Prostate gland (tissue), 2 donors: ENCODE measurements at regions not wholly inside any gene's neighbourhood (a gene's known extent, or its start where the extent isn't known, plus 50 kb on each side); places are given as distances from the start of the nearest gene placed in this dataset.

ENCODE experiments used
- DNase-seq: peaks from one replicate; pipeline ENCODE4 v3.0.0-alpha.2; 2019; ENCODE audit warnings: low spot score
- H3K27ac ChIP-seq, 2 donors: fragments of 200-600 bp; sonication (generic); 2 replicates each; pipeline ENCODE4 v1.5.1; 2017 to 2019
- H3K27me3 ChIP-seq: fragments of 200-600 bp; sonication (generic); replicated peaks from 2 replicates; pipeline ENCODE4 v1.5.1; 2019; ENCODE audit not compliant: insufficient read depth
- H3K36me3 ChIP-seq, 2 donors: fragments of 200-600 bp; sonication (generic); 1 replicate in 1 of 2; 2 replicates in 1 of 2; pipeline versions ENCODE4 v1.5.1 to v1.8.1; 2017 to 2019
- H3K4me1 ChIP-seq: fragments of 200-600 bp; sonication (generic); replicated peaks from 2 replicates; pipeline ENCODE4 v1.5.1; 2019
- H3K4me3 ChIP-seq, 2 donors: fragments of 200-600 bp; sonication (generic); 2 replicates each; pipeline ENCODE4 v1.5.1; 2017 to 2019
- H3K9me3 ChIP-seq: fragments of 200-600 bp; sonication (generic); 2 replicates; pipeline ENCODE4 v1.5.1; 2017
- CTCF ChIP-seq, 4 experiments: fragments of 200-600 bp in 2 of 4; fragments of 450-650 bp in 2 of 4; sonication (generic) in 2 of 4; IDR thresholded peaks; 1 replicate in 3 of 4; 2 replicates in 1 of 4; pipeline ENCODE4 v1.5.1; 2016 to 2019; ENCODE audit warnings: antibody characterized with exemption in 4 of 4, mild to moderate bottlenecking in 2 of 4, moderate library complexity in 2 of 4
- POLR2A ChIP-seq: fragments of 450-650 bp; IDR thresholded peaks from one replicate; pipeline ENCODE4 v1.6.1; 2016; ENCODE audit warnings: antibody characterized with exemption, mild to moderate bottlenecking
- POLR2AphosphoS5 ChIP-seq: sonication (generic); formaldehyde crosslinking; IDR thresholded peaks from one replicate; pipeline ENCODE4 v1.6.1; 2017; ENCODE audit warnings: antibody characterized with exemption
- WGBS: methylation state at CpG from one replicate; pipeline ENCODE4 v1.1.5; 2018; 5-methylcytosine and 5-hydroxymethylcytosine counted together
- intact Hi-C: fragments of 100-400 bp; cut with DNase I; formaldehyde crosslinking; loops from one replicate; pipeline ENCODE4 v1.14.2; 2022

GRCh38 chr2:77813599-77813998 lies 291.4 kb upstream of the LRRTM4 start:
- intact Hi-C loops: no loop called here
- Histone ChIP-seq H3K36me3 (no peaks in the 10 kb centered on the region), H3K27me3 (no peaks in the 10 kb centered on the region), H3K4me3 (no peak overlapping the region), H3K4me1 (no peaks in the 10 kb centered on the region), H3K27ac (no peak overlapping the region), H3K9me3 (no peaks in the 10 kb centered on the region)
- TF ChIP-seq CTCF (IDR thresholded peaks at IDR 0.05) (no peak), POLR2AphosphoS5 (no peak), POLR2A (no peak)
- no peak for DNase-seq

- intact Hi-C loops: no loop called here
- no peak overlapping the region for H3K4me3 ChIP-seq
- no peaks in the 10 kb centered on the region for H3K4me1 ChIP-seq
- TF ChIP-seq CTCF (IDR thresholded peaks at IDR 0.05): no peak
- no peak for TF ChIP-seq POLR2AphosphoS5
- TF ChIP-seq POLR2A: no peak
- H3K27ac ChIP-seq: no peak overlapping the region
- no peaks in the 10 kb centered on the region for H3K27me3 ChIP-seq
- H3K36me3 ChIP-seq: no peaks in the 10 kb centered on the region
- DNase-seq: no peak
- 59% methylated on average over 1 of the region's 1 CpG for WGBS
- H3K9me3 ChIP-seq: no peaks in the 10 kb centered on the region
Observed at GRCh38 chr2:77816618-77817017, 294.4 kb upstream of the LRRTM4 start.

- H3K9me3 ChIP-seq: no peaks in the 10 kb centered on the region
- H3K27me3 ChIP-seq: no peaks in the 10 kb centered on the region
- no peaks in the 10 kb centered on the region for H3K4me1 ChIP-seq
- no peak for DNase-seq
- TF ChIP-seq POLR2A (no peak), POLR2AphosphoS5 (no peak), CTCF (IDR thresholded peaks at IDR 0.05) (no peak)
- H3K36me3 ChIP-seq: no peaks in the 10 kb centered on the region
- no peak overlapping the region for H3K4me3 ChIP-seq
- H3K27ac ChIP-seq: no peak overlapping the region
- intact Hi-C loops: no loop called here
Observed at GRCh38 chr2:77818186-77818585, 296.0 kb upstream of the LRRTM4 start.

- WGBS: 55% methylated on average over 2 of the region's 2 CpGs
- intact Hi-C loops: no loop called here
- H3K36me3 ChIP-seq: no peaks in the 10 kb centered on the region
- H3K27me3 ChIP-seq: no peaks in the 10 kb centered on the region
- H3K27ac ChIP-seq: no peak overlapping the region
- no peaks in the 10 kb centered on the region for H3K4me1 ChIP-seq
- H3K9me3 ChIP-seq: no peaks in the 10 kb centered on the region
- no peak overlapping the region for H3K4me3 ChIP-seq
- no peak for TF ChIP-seq POLR2A
- TF ChIP-seq CTCF (IDR thresholded peaks at IDR 0.05): no peak
- no peak for TF ChIP-seq POLR2AphosphoS5
- DNase-seq: no peak
Observed at GRCh38 chr2:77823028-77823427, 300.9 kb upstream of the LRRTM4 start.

GRCh38 chr2:77831060-77831459 lies 308.9 kb upstream of the LRRTM4 start:
- intact Hi-C loops: no loop called here

More at GRCh38 chr2:77831060-77831459, 308.9 kb upstream of the LRRTM4 start:
- no peaks in the 10 kb centered on the region for H3K9me3 ChIP-seq
- H3K27me3 ChIP-seq: no peaks in the 10 kb centered on the region
- TF ChIP-seq POLR2A (no peak), CTCF (IDR thresholded peaks at IDR 0.05) (no peak), POLR2AphosphoS5 (no peak)
- no peak overlapping the region for H3K27ac ChIP-seq
- no peaks in the 10 kb centered on the region for H3K36me3 ChIP-seq
- no peaks in the 10 kb centered on the region for H3K4me1 ChIP-seq
- WGBS: 73% methylated on average over 2 of the region's 2 CpGs
- no peak for DNase-seq
- H3K4me3 ChIP-seq: no peak overlapping the region
